PC-9 (cell line): ENCODE measurements at regions not wholly inside any gene's neighbourhood (a gene's known extent, or its start where the extent isn't known, plus 50 kb on each side); places are given as distances from the start of the nearest gene placed in this dataset.

Experiments used
- BruUV-seq: library from RNA; stranded (reverse); fragments of 400-500 nt; replicated peaks from 2 replicates; lab custom pipeline; 2021; lab: Mats Ljungman, UMichigan
- CTCF ChIA-PET: fragments of 300-600 bp; sonication (Branson Sonifier 250); formaldehyde crosslinking; loops from one replicate; lab custom pipeline; 2022; ENCODE audit warnings: antibody characterized with exemption; lab: Charles Lee
- POLR2A ChIA-PET: fragments of 300-600 bp; sonication (Branson Sonifier 250); formaldehyde crosslinking; loops from one replicate; lab custom pipeline; 2022; ENCODE audit warnings: antibody characterized with exemption; ENCODE audit not compliant: unreplicated experiment; lab: Charles Lee
- DNase-seq, 2 experiments: peaks; one replicate each; pipeline versions ENCODE4 v3.0.0 to v3.0.0-alpha.2; 2015 to 2022; ENCODE audit warnings: mixed read lengths in 1 of 2
- H2AFZ ChIP-seq: fragments of 200-600 bp; sonication (generic); 2 replicates; pipeline ENCODE4 v1.8.1; 2017; ENCODE audit warnings: antibody characterized with exemption
- H3F3A ChIP-seq: fragments of 200-600 bp; sonication (generic); 2 replicates; pipeline ENCODE4 v1.8.1; 2017; ENCODE audit warnings: antibody characterized with exemption, mild to moderate bottlenecking, low read depth; ENCODE audit not compliant: insufficient read depth
- H3K27ac ChIP-seq: fragments of 200-600 bp; sonication (generic); 2 replicates; pipeline ENCODE4 v1.6.1; 2016; ENCODE audit warnings: mixed run types
- H3K27me3 ChIP-seq: fragments of 200-600 bp; sonication (generic); 2 replicates; pipeline ENCODE4 v1.6.1; 2016; ENCODE audit warnings: low read depth, mixed run types; ENCODE audit not compliant: insufficient read depth
- H3K36me3 ChIP-seq: fragments of 200-600 bp; sonication (generic); 2 replicates; pipeline ENCODE4 v1.6.1; 2016; ENCODE audit warnings: low read depth, mixed run types
- H3K4me1 ChIP-seq: fragments of 200-600 bp; sonication (generic); replicated peaks from 2 replicates; pipeline ENCODE4 v1.6.1; 2016; ENCODE audit warnings: mixed run types; ENCODE audit not compliant: insufficient read depth
- H3K4me2 ChIP-seq: fragments of 200-600 bp; sonication (generic); 2 replicates; pipeline ENCODE4 v1.6.1; 2017; ENCODE audit warnings: mixed run types
- H3K4me3 ChIP-seq: fragments of 200-600 bp; sonication (generic); 2 replicates; pipeline ENCODE4 v1.6.1; 2016; ENCODE audit warnings: mixed run types
- H3K79me2 ChIP-seq: fragments of 200-600 bp; sonication (generic); 2 replicates; pipeline ENCODE4 v1.6.1; 2017; ENCODE audit warnings: low read depth, mixed run types
- H3K9me2 ChIP-seq: fragments of 200-600 bp; sonication (generic); 2 replicates; pipeline ENCODE4 v1.8.1; 2017; ENCODE audit warnings: mild to moderate bottlenecking; ENCODE audit not compliant: insufficient read depth
- H3K9me3 ChIP-seq: fragments of 200-600 bp; sonication (generic); 2 replicates; pipeline ENCODE4 v1.8.1; 2016; ENCODE audit warnings: low read depth; ENCODE audit not compliant: insufficient read depth
- H4K20me1 ChIP-seq: fragments of 200-600 bp; sonication (generic); 2 replicates; pipeline ENCODE4 v1.8.1; 2017; ENCODE audit not compliant: insufficient read depth
- CTCF ChIP-seq: fragments of 200-600 bp; sonication (generic); conservative IDR thresholded peaks from 2 replicates; pipeline ENCODE4 v1.6.1; 2017; ENCODE audit warnings: mixed run types, antibody characterized with exemption, mild to moderate bottlenecking, moderate library complexity
- EZH2 ChIP-seq: fragments of 200-600 bp; sonication (generic); IDR thresholded peaks from 2 replicates; pipeline ENCODE4 v1.8.0; 2017; ENCODE audit warnings: antibody characterized with exemption, low read depth
- intact Hi-C: fragments of 100-400 bp; cut with micrococcal nuclease; formaldehyde crosslinking; loops from one replicate; pipeline ENCODE4 v1.10.0; 2022; ENCODE audit not compliant: unreplicated experiment

GRCh38 chr14:56963381-56963780 is 153.1 kb upstream of the OTX2 start:
- Histone ChIP-seq H3K27ac (no peak overlapping the region), H3K9me2 (no peaks in the 10 kb centered on the region), H4K20me1 (no peaks in the 10 kb centered on the region), H3F3A (no peaks in the 10 kb centered on the region), H3K9me3 (no peaks in the 10 kb centered on the region), H3K4me1 (no peaks in the 10 kb centered on the region), H3K79me2 (no peaks in the 10 kb centered on the region), H3K4me3 (no peak overlapping the region), H3K36me3 (no peaks in the 10 kb centered on the region), H2AFZ (no peak overlapping the region), H3K4me2 (no peak overlapping the region), H3K27me3 (no peaks in the 10 kb centered on the region)
- CTCF ChIA-PET: no interaction called here
- POLR2A ChIA-PET: no interaction called here
- no peak for TF ChIP-seq CTCF
- no peak for TF ChIP-seq EZH2
- BruUV-seq: no TSS peak
- intact Hi-C loops: no loop called here
- DNase-seq: no peak

- H3K27ac ChIP-seq: no peak overlapping the region
- H3K4me3 ChIP-seq: no peak overlapping the region
- ChIA-PET CTCF (no interaction called here), POLR2A (no interaction called here)
- H3K4me2 ChIP-seq: no peak overlapping the region
- no peak for DNase-seq
- H4K20me1 ChIP-seq: no peaks in the 10 kb centered on the region
- H3K9me2 ChIP-seq: no peaks in the 10 kb centered on the region
- H3K9me3 ChIP-seq: no peaks in the 10 kb centered on the region
- H3K27me3 ChIP-seq: no peaks in the 10 kb centered on the region
- BruUV-seq: no TSS peak
- no peak overlapping the region for H2AFZ ChIP-seq
- no peaks in the 10 kb centered on the region for H3K36me3 ChIP-seq
- intact Hi-C loops: no loop called here
- H3K4me1 ChIP-seq: no peaks in the 10 kb centered on the region
- no peaks in the 10 kb centered on the region for H3F3A ChIP-seq
- TF ChIP-seq EZH2: no peak
- TF ChIP-seq CTCF: no peak
- no peaks in the 10 kb centered on the region for H3K79me2 ChIP-seq
These were observed 152.3 kb upstream of the OTX2 start for GRCh38 chr14:56962444-56963080.

- no peak for TF ChIP-seq EZH2
- no peak for TF ChIP-seq CTCF
- no peak overlapping the region for H2AFZ ChIP-seq
- no peak for DNase-seq
- no peaks in the 10 kb centered on the region for H3K9me3 ChIP-seq
- POLR2A ChIA-PET: no interaction called here
- no peaks in the 10 kb centered on the region for H3K9me2 ChIP-seq
- H3K27me3 ChIP-seq: no peaks in the 10 kb centered on the region
- H3K36me3 ChIP-seq: no peaks in the 10 kb centered on the region
- BruUV-seq: no TSS peak
- no peak overlapping the region for H3K27ac ChIP-seq
- CTCF ChIA-PET: no interaction called here
- H3K4me3 ChIP-seq: no peak overlapping the region
- intact Hi-C loops: no loop called here
- no peaks in the 10 kb centered on the region for H3F3A ChIP-seq
- H3K4me1 ChIP-seq: no peaks in the 10 kb centered on the region
- H3K4me2 ChIP-seq: no peak overlapping the region
- H4K20me1 ChIP-seq: no peaks in the 10 kb centered on the region
- no peaks in the 10 kb centered on the region for H3K79me2 ChIP-seq
These were observed 149.6 kb upstream of the OTX2 start for GRCh38 chr14:56959869-56960268.
